Lower leg skin (tissue), 3 donors: ENCODE measurements at regions not wholly inside any gene's neighbourhood (a gene's known extent, or its start where the extent isn't known, plus 50 kb on each side); places are given as distances from the start of the nearest gene placed in this dataset.

ENCODE experiments used
- CTCF ChIP-seq, 3 donors: fragments of 450-650 bp; IDR thresholded peaks; one replicate each; pipeline ENCODE4 v1.5.1; 2016; ENCODE audit warnings: antibody characterized with exemption in 3 of 3, mild to moderate bottlenecking in 3 of 3, moderate library complexity in 2 of 3
- POLR2A ChIP-seq, 2 donors: fragments of 450-650 bp; IDR thresholded peaks; one replicate each; pipeline ENCODE4 v1.6.1; 2016 to 2017; ENCODE audit warnings: antibody characterized with exemption in 2 of 2, mild to moderate bottlenecking in 1 of 2, moderate library complexity in 1 of 2

GRCh38 chr4:54986095-54986846 lies 139.1 kb downstream of the KDR start:
- TF ChIP-seq POLR2A (IDR thresholded peaks at IDR 0.05) (no peak), CTCF (IDR thresholded peaks at IDR 0.05) (no peak)
